H1 (cell line): ENCODE measurements at regions not wholly inside any gene's neighbourhood (a gene's known extent, or its start where the extent isn't known, plus 50 kb on each side); places are given as distances from the start of the nearest gene placed in this dataset.

Experiments used
- SAP30 ChIP-seq: fragments of 300-600 bp; sonication (generic); IDR thresholded peaks from 2 replicates; pipeline ENCODE4 v1.7.1; 2012; ENCODE audit warnings: low read length, moderate library complexity, mild to moderate bottlenecking, inconsistent platforms; ENCODE audit not compliant: insufficient read depth, insufficient replicate concordance

GRCh38 chr6:140320081-140321080 is 945.9 kb upstream of the CITED2 start (continued):
- no peak for TF ChIP-seq SAP30
